Uterus (tissue), 3 donors: ENCODE measurements at regions not wholly inside any gene's neighbourhood (a gene's known extent, or its start where the extent isn't known, plus 50 kb on each side); places are given as distances from the start of the nearest gene placed in this dataset.

Experiments
- DNase-seq, 2 donors: peaks; one replicate each; pipeline ENCODE4 v3.0.0-alpha.2; 2019 to 2020
- H3K27ac ChIP-seq, 2 donors: fragments of 200-600 bp; sonication (generic); 1 replicate in 1 of 2; 2 replicates in 1 of 2; pipeline ENCODE4 v1.5.1; 2016 to 2018
- H3K27me3 ChIP-seq, 2 donors: fragments of 200-600 bp; sonication (generic); one replicate each; pipeline ENCODE4 v1.5.1; 2018 to 2019; ENCODE audit warnings: control low read depth in 1 of 2
- H3K36me3 ChIP-seq, 2 donors: fragments of 200-600 bp; sonication (generic); one replicate each; pipeline ENCODE4 v1.5.1; 2019; ENCODE audit warnings: control low read depth in 1 of 2
- H3K4me1 ChIP-seq, 2 donors: fragments of 200-600 bp; sonication (generic); one replicate each; pipeline ENCODE4 v1.5.1; 2018 to 2019; ENCODE audit warnings: control low read depth in 1 of 2
- H3K4me3 ChIP-seq, 2 donors: fragments of 200-600 bp; sonication (generic); 1 replicate in 1 of 2; 2 replicates in 1 of 2; pipeline ENCODE4 v1.5.1; 2018 to 2019; ENCODE audit warnings: mild to moderate bottlenecking in 1 of 2
- H3K9me3 ChIP-seq, 2 donors: fragments of 200-600 bp; sonication (generic); one replicate each; pipeline ENCODE4 v1.5.1; 2019; ENCODE audit warnings: control low read depth in 1 of 2
- POLR2A ChIP-seq, 2 donors: fragments of 450-650 bp; IDR thresholded peaks; one replicate each; pipeline ENCODE4 v1.6.1; 2016; ENCODE audit warnings: antibody characterized with exemption in 2 of 2, mild to moderate bottlenecking in 1 of 2, moderate library complexity in 1 of 2
- intact Hi-C: fragments of 100-400 bp; cut with DNase I; formaldehyde crosslinking; loops from one replicate; pipeline ENCODE4 v1.15.1; 2023; ENCODE audit warnings: low total_unique reads
- TF ChIP-seq, protein P1 (sequence below), 4 experiments: fragments of 200-600 bp in 2 of 4; fragments of 450-650 bp in 2 of 4; sonication (generic) in 2 of 4; IDR thresholded peaks; one replicate each; pipeline ENCODE4 v1.5.1; 2016 to 2019; ENCODE audit warnings: antibody characterized with exemption in 4 of 4, mild to moderate bottlenecking in 2 of 4, moderate library complexity in 1 of 4
- donor health status: DM: yes; HTN: yes; CAD: no.

DNA sequence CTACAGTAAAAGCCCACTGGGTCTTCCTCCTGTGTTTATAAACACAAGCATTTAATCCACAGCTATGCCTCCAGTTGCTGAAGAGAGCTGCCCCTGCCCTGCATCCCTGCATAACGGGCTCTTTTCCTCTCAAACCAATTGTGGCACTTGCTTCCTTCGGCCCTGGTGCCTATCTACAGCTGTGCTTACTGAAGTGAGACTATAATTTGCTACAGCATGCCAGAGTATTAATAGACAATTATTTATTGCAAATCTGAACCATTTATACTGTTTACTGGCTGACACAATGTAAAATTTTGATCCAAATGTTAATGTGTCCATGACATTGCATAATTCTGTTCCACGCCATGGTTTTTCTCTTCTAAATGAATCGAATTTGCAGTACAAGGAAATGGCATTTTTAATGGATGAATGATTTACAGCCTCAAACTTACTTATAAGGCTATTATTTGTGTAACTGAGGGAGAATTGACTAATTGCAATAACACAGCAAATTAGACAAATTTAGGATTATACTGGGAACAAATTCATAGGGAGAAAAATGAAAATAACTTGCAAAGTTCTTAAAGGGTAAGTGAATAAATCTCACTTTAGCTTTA is 457.0 kb upstream of the HNRNPA3 start:
- intact Hi-C loops, result no loop called here
- H3K4me1 ChIP-seq, result no peaks in the 10 kb centered on the region
- H3K27me3 ChIP-seq, result no peaks in the 10 kb centered on the region
- H3K9me3 ChIP-seq, result no peaks in the 10 kb centered on the region
- no peak for DNase-seq
- no peak for TF ChIP-seq POLR2A (IDR thresholded peaks at IDR 0.05)
- TF ChIP-seq, protein P1, sequence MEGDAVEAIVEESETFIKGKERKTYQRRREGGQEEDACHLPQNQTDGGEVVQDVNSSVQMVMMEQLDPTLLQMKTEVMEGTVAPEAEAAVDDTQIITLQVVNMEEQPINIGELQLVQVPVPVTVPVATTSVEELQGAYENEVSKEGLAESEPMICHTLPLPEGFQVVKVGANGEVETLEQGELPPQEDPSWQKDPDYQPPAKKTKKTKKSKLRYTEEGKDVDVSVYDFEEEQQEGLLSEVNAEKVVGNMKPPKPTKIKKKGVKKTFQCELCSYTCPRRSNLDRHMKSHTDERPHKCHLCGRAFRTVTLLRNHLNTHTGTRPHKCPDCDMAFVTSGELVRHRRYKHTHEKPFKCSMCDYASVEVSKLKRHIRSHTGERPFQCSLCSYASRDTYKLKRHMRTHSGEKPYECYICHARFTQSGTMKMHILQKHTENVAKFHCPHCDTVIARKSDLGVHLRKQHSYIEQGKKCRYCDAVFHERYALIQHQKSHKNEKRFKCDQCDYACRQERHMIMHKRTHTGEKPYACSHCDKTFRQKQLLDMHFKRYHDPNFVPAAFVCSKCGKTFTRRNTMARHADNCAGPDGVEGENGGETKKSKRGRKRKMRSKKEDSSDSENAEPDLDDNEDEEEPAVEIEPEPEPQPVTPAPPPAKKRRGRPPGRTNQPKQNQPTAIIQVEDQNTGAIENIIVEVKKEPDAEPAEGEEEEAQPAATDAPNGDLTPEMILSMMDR (IDR thresholded peaks at IDR 0.05), result no peak
- no peak overlapping the region for H3K27ac ChIP-seq
- H3K36me3 ChIP-seq, result no peaks in the 10 kb centered on the region
- H3K4me3 ChIP-seq, result no peak overlapping the region

DNA sequence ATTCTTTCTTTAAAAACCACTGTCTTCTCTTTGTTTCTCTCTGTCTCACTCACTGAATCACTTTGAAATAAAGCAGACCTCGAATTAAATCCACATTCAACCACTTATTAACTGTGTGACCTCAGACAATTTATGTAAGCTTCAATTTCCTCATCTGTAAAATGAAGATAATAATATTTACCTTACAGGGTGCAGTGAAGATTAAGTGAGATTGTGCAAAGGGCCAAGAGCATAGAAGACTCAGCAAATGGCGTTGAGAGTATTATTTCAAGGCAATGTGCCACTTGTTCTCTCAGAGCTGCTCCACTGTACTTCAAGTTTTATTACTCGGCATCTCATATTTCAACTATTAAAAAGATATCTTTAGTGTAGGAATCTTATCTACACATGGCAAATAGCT is 454.2 kb upstream of the HNRNPA3 start:
- Histone ChIP-seq H3K27me3 (no peaks in the 10 kb centered on the region), H3K27ac (no peak overlapping the region), H3K4me3 (no peak overlapping the region), H3K4me1 (no peaks in the 10 kb centered on the region), H3K9me3 (no peaks in the 10 kb centered on the region), H3K36me3 (no peaks in the 10 kb centered on the region)
- intact Hi-C loops, result no loop called here
- DNase-seq, result no peak
- TF ChIP-seq, protein P1 (IDR thresholded peaks at IDR 0.05), result no peak

DNA sequence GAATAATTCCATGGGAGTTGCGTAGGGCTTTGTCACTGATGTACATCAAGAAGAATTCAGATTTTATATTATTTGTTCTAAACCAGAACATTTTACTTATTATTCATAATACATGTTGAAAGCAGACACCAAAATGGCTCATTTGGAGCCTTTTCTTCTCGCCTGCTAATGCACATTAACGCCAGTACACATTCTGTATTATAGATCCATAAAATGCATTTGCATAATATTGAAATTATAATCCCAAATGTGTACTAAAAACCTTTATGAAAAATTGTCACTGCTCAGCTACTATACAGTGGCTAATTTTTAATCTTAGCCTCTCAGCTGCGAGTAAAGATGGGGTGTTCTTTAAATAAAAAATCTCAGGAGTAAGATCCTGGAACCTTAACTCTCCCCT is 452.2 kb upstream of the HNRNPA3 start:
- H3K27ac ChIP-seq, result peak overlapping the region in 1 of 2 donors; percentile 70
- H3K27me3 ChIP-seq, result no peaks in the 10 kb centered on the region
- no peaks in the 10 kb centered on the region for H3K4me1 ChIP-seq
- no peak overlapping the region for H3K4me3 ChIP-seq
- H3K9me3 ChIP-seq, result no peaks in the 10 kb centered on the region
- intact Hi-C loops, result no loop called here
- DNase-seq, result no peak
- H3K36me3 ChIP-seq, result no peaks in the 10 kb centered on the region
- TF ChIP-seq, protein P1 (IDR thresholded peaks at IDR 0.05), result no peak
- TF ChIP-seq POLR2A (IDR thresholded peaks at IDR 0.05), result no peak

DNA sequence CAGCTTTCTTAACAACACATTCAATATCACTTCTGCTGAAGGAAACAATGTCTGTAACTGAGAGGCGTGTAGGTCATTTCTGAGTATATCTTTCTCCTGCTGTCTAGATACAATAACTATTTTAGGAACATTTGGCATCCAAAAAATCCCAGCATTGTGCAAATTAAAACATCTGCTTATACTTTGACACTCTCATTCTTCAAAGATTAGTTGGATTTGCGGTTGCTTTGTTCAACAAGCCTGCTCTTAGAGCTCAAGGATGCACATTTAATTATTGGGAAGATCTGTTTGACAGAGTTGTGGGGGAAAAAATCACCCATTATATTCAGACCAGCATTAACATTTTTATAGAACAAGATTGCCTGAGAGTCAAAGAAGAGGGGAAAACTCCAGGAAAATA is 449.5 kb upstream of the HNRNPA3 start:
- intact Hi-C loops, result no loop called here
- Histone ChIP-seq H3K4me1 (no peaks in the 10 kb centered on the region), H3K36me3 (no peaks in the 10 kb centered on the region), H3K4me3 (no peak overlapping the region), H3K27me3 (no peaks in the 10 kb centered on the region), H3K9me3 (no peaks in the 10 kb centered on the region), H3K27ac (peak overlapping the region in 1 of 2 donors; percentile 70)
- TF ChIP-seq, protein P1 (IDR thresholded peaks at IDR 0.05), result no peak
- no peak for TF ChIP-seq POLR2A (IDR thresholded peaks at IDR 0.05)
- DNase-seq, result no peak

DNA sequence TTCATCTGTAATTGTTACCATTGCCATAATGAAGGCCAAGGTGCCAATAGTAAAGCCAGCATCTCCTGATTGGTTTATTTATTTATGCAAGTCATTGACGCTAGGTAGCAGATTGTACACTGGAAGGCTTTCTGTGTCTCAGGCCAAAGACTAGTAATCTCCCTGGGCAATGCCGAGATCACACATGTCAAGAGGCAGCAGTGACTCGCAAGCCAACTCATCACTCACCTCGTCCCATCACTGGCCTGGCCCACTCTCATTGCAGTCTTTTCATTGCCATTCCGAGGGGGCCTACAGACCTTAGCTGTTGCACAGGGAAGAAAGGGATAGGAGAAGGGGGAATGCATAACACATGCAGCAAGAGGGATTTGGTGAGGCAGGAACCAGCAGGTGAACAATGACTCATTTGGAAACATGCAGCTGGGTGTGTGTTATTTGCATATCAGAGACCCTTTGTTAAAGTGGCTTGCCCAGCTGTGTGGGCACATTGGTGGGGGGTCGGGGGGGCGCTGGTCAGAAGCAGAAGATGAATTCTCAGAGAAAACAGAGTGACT is 448.7 kb upstream of the HNRNPA3 start:
- Histone ChIP-seq H3K27ac (peak overlapping the region in 1 of 2 donors; percentile 70), H3K4me3 (no peak overlapping the region), H3K36me3 (no peaks in the 10 kb centered on the region), H3K27me3 (no peaks in the 10 kb centered on the region), H3K9me3 (no peaks in the 10 kb centered on the region), H3K4me1 (no peaks in the 10 kb centered on the region)
- no peak for DNase-seq
- TF ChIP-seq POLR2A (IDR thresholded peaks at IDR 0.05), result no peak
- TF ChIP-seq, protein P1 (IDR thresholded peaks at IDR 0.05), result no peak
- intact Hi-C loops, result no loop called here
